ENCODE measurements at regions not wholly inside any gene's neighbourhood (a gene's known extent, or its start where the extent isn't known, plus 50 kb on each side); places are given as distances from the start of the nearest gene placed in this dataset.

DNA sequence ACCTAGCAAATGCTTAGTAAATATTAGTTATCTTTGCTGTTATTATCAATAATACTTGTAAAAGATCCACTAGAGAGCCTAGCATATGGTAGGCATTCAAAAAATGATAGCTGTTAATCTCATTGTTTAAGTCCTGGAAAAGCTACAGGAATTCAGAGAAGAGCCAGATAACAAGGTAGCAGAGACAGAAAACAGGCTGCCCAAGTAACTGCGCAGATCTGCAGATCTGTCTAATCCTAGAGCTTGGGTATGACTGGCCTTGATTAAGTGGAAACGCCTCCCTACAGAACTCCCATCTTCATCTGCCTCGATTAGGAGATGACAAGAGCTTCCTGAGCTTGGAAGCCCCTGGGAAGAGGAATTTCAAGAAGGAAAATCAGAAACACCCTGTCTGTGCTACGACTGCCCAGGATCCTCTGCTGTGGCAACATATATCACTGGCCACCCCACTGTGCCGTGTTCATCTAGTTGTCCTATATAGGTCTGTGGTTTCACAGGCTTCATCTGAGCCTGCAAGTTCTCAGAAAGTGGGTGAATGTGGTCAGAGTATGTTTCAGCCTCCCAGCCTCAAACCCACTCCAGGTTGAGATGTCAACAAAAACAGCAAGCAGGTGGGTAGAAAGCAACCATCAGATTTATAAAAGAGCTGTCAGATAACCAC lies 151.5 kb upstream of the PKDCC start:
- no peak overlapping the region for H3K27ac Mint-ChIP-seq
- intact Hi-C loops (cut with micrococcal nuclease): no loop called here
- H3K36me3 Mint-ChIP-seq: no peaks in the 10 kb centered on the region
- DNase-seq (no peak), ATAC-seq (peak; percentile 82)
- peaks cover 0 to 13% (median 0%) of the 10 kb centered on the region in 7 donors for H3K4me1 Mint-ChIP-seq
- Histone ChIP-seq H3K4me1 (ENCODE audit: control insufficient read depth in 2 of 2, insufficient read depth in 2 of 2, low read length in 2 of 2) (peaks cover 0 to 34% of the 10 kb centered on the region in 2 donors), H3K4me3 (ENCODE audit: low read length) (no peak overlapping the region), H3K27me3 (ENCODE audit: control insufficient read depth in 2 of 2, insufficient read depth in 2 of 2, low read length in 2 of 2) (no peaks in the 10 kb centered on the region), H3K36me3 (ENCODE audit: control insufficient read depth in 2 of 3, insufficient read depth in 3 of 3, low read length in 3 of 3) (no peaks in the 10 kb centered on the region), H3K9me3 (ENCODE audit: control insufficient read depth in 2 of 3, low read length in 3 of 3) (no peaks in the 10 kb centered on the region), H3K27ac (ENCODE audit: low read depth, low read length) (no peak overlapping the region)
- CTCF ChIA-PET: interaction anchor here (1.2 kb wide), 1 partner anchor 23 kb away, joined by 3 read pairs; no protein-coding TSS in a partner anchor
- POLR2A ChIA-PET: no interaction called here
- peak overlapping the region in 1 of 10 donors; percentile 39 for H3K4me3 Mint-ChIP-seq
- H3K27me3 Mint-ChIP-seq: peaks cover 5 to 24% (median 11%) of the 10 kb centered on the region in 5 donors
- H3K9me3 Mint-ChIP-seq: peaks cover 0 to 1% (median 0%) of the 10 kb centered on the region in 11 donors

DNA sequence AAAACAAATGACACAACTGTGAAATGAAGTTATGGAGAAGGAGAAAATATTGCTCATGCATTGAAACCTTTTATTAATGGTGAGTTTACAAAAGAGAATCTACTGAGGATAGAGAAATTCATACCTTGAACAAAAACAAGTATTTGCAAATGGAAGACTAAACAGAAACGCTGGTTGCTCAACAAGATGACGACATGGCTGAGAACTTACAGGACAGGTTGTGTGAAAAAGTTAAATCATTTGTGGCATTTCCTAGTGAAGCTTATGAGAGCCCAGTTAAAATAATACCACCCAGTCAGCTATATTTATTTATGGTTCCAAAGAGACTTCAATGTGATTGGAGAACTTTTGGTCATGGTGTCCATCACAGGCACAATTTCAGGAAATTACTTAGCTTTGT lies 148.6 kb upstream of the PKDCC start:
- no peak overlapping the region for H3K4me3 ChIP-seq (ENCODE audit: low read length)
- H3K4me1 Mint-ChIP-seq: peaks cover 0 to 13% (median 0%) of the 10 kb centered on the region in 7 donors
- ATAC-seq (no peak), DNase-seq (no peak)
- no peaks in the 10 kb centered on the region for H3K36me3 ChIP-seq (ENCODE audit: control insufficient read depth in 2 of 3, insufficient read depth in 3 of 3, low read length in 3 of 3)
- no peaks in the 10 kb centered on the region for H3K9me3 ChIP-seq (ENCODE audit: control insufficient read depth in 2 of 3, low read length in 3 of 3)
- H3K27me3 ChIP-seq (ENCODE audit: control insufficient read depth in 2 of 2, insufficient read depth in 2 of 2, low read length in 2 of 2): no peaks in the 10 kb centered on the region
- no peaks in the 10 kb centered on the region for H3K36me3 Mint-ChIP-seq
- intact Hi-C loops (cut with micrococcal nuclease): no loop called here
- H3K4me1 ChIP-seq (ENCODE audit: control insufficient read depth in 2 of 2, insufficient read depth in 2 of 2, low read length in 2 of 2): peaks cover 0 to 34% of the 10 kb centered on the region in 2 donors
- POLR2A ChIA-PET: no interaction called here
- H3K27me3 Mint-ChIP-seq: peaks cover 21 to 33% (median 30%) of the 10 kb centered on the region in 5 donors
- H3K9me3 Mint-ChIP-seq: peaks cover 0 to 1% (median 0%) of the 10 kb centered on the region in 11 donors
- H3K4me3 Mint-ChIP-seq: no peak overlapping the region
- no peak overlapping the region for H3K27ac Mint-ChIP-seq
- CTCF ChIA-PET: interaction anchor here (0.6 kb wide), 1 partner anchor 297 kb away, joined by 3 read pairs; no protein-coding TSS in a partner anchor
- no peak overlapping the region for H3K27ac ChIP-seq (ENCODE audit: low read depth, low read length)

DNA sequence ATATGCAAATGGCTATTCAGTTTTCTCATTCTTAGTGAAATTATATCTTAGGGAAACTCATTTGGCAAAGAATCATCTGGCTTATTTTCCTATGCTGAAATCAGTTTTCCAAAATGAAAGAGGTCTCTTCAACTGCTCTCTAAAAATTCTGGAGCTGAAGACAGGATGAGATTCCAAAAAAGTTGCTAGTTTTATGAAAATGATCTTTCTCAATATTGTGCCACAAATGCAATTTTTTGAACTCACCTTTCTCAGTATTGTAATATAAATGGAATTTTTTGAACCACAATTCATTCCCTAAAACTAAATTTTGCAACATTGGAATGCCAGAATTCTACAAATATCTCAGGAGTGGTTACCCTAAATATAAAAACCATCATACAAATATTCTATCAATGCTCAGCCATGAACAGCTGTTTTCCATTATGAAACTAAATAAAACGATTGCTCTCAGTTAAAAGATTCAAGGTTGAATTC lies 147.7 kb upstream of the PKDCC start:
- Histone ChIP-seq H3K9me3 (ENCODE audit: control insufficient read depth in 2 of 3, low read length in 3 of 3) (no peaks in the 10 kb centered on the region), H3K27ac (ENCODE audit: low read depth, low read length) (no peak overlapping the region), H3K4me3 (ENCODE audit: low read length) (no peak overlapping the region), H3K36me3 (ENCODE audit: control insufficient read depth in 2 of 3, insufficient read depth in 3 of 3, low read length in 3 of 3) (no peaks in the 10 kb centered on the region), H3K27me3 (ENCODE audit: control insufficient read depth in 2 of 2, insufficient read depth in 2 of 2, low read length in 2 of 2) (no peaks in the 10 kb centered on the region), H3K4me1 (ENCODE audit: control insufficient read depth in 2 of 2, insufficient read depth in 2 of 2, low read length in 2 of 2) (peaks cover 0 to 31% of the 10 kb centered on the region in 2 donors)
- Mint-ChIP-seq H3K36me3 (no peaks in the 10 kb centered on the region), H3K4me1 (peaks cover 0 to 13% (median 0%) of the 10 kb centered on the region in 7 donors), H3K4me3 (no peak overlapping the region), H3K27ac (no peak overlapping the region), H3K9me3 (peaks cover 0 to 1% (median 0%) of the 10 kb centered on the region in 11 donors), H3K27me3 (peaks cover 30 to 39% (median 32%) of the 10 kb centered on the region in 5 donors)
- ChIA-PET CTCF (no interaction called here), POLR2A (no interaction called here)
- intact Hi-C loops (cut with micrococcal nuclease): no loop called here
- DNase-seq (no peak), ATAC-seq (no peak)

DNA sequence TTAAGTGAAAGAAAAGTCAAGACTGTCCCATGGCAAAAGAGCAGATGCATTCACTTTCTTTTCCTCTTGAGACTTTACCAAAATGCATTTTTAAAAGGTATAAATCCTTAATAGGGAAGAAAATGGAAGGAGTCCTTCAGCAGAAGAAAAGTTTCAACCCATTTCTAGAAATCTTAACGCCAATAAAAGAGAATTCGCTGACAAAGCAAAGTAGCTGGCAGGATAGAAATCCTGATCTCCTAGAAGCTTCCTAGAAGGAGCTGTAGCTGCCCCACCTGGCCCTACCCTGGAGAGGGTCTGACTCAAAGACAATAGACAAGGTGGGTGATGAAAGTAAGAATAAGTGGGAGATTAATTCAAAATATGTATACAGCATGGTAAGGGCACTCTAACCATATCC lies 144.9 kb upstream of the PKDCC start:
- no peaks in the 10 kb centered on the region for H3K9me3 ChIP-seq (ENCODE audit: control insufficient read depth in 2 of 3, low read length in 3 of 3)
- Mint-ChIP-seq H3K36me3 (no peaks in the 10 kb centered on the region), H3K4me3 (no peak overlapping the region), H3K9me3 (peaks cover 0 to 1% (median 0%) of the 10 kb centered on the region in 11 donors), H3K27ac (no peak overlapping the region), H3K4me1 (no peaks in the 10 kb centered on the region), H3K27me3 (peaks cover 38 to 49% (median 45%) of the 10 kb centered on the region in 5 donors)
- H3K36me3 ChIP-seq (ENCODE audit: control insufficient read depth in 2 of 3, insufficient read depth in 3 of 3, low read length in 3 of 3): no peaks in the 10 kb centered on the region
- no peaks in the 10 kb centered on the region for H3K27me3 ChIP-seq (ENCODE audit: control insufficient read depth in 2 of 2, insufficient read depth in 2 of 2, low read length in 2 of 2)
- no peak overlapping the region for H3K4me3 ChIP-seq (ENCODE audit: low read length)
- CTCF ChIA-PET: interaction anchor here (1.1 kb wide), 1 partner anchor 34 kb away, joined by 3 read pairs; no protein-coding TSS in a partner anchor
- ATAC-seq (no peak), DNase-seq (no peak)
- H3K4me1 ChIP-seq (ENCODE audit: control insufficient read depth in 2 of 2, insufficient read depth in 2 of 2, low read length in 2 of 2): peaks cover 0 to 6% of the 10 kb centered on the region in 2 donors
- H3K27ac ChIP-seq (ENCODE audit: low read depth, low read length): no peak overlapping the region
- intact Hi-C loops (cut with micrococcal nuclease): no loop called here
- POLR2A ChIA-PET: no interaction called here

DNA sequence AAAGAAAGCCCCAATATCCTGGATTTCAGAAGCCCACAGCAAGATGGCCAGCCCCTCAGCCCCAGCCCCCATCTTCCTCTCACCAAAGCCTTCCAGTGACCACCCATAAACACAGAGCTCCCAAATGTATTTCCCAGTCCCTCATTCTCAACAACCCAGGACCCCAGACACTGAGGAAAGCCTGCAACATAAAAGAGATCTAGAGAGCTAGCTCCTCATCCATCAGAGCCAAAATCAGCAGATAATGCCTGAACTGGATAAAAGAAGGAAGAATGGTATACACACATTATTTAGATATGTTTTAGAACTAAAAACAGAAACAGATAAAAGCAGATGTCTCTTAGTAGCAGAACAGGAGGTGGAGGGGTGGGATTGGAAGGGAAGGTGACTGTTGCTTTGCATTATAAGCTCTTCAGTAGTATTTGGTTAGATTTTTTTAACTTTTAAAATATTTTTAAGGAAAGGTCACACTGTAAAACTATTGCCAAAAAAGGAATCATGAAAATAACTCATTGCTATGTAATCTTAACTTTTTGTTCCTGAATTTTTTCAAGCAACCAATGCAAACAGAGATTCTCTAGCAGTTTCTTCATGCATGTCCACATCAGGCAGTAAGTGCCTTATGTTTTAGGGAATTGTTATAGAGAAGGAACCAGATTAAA lies 144.2 kb upstream of the PKDCC start:
- H3K27me3 ChIP-seq (ENCODE audit: control insufficient read depth in 2 of 2, insufficient read depth in 2 of 2, low read length in 2 of 2): no peaks in the 10 kb centered on the region
- CTCF ChIA-PET: interaction anchor here (1.1 kb wide), 1 partner anchor 34 kb away, joined by 3 read pairs; no protein-coding TSS in a partner anchor
- H3K27ac Mint-ChIP-seq: no peak overlapping the region
- ATAC-seq (no peak), DNase-seq (no peak)
- H3K36me3 ChIP-seq (ENCODE audit: control insufficient read depth in 2 of 3, insufficient read depth in 3 of 3, low read length in 3 of 3): no peaks in the 10 kb centered on the region
- intact Hi-C loops (cut with micrococcal nuclease): no loop called here
- H3K4me3 Mint-ChIP-seq: no peak overlapping the region
- H3K36me3 Mint-ChIP-seq: no peaks in the 10 kb centered on the region
- POLR2A ChIA-PET: no interaction called here
- H3K27me3 Mint-ChIP-seq: peaks cover 43 to 55% (median 49%) of the 10 kb centered on the region in 5 donors
- no peaks in the 10 kb centered on the region for H3K4me1 ChIP-seq (ENCODE audit: control insufficient read depth in 2 of 2, insufficient read depth in 2 of 2, low read length in 2 of 2)
- peaks cover 0 to 1% (median 0%) of the 10 kb centered on the region in 11 donors for H3K9me3 Mint-ChIP-seq
- H3K27ac ChIP-seq (ENCODE audit: low read depth, low read length): no peak overlapping the region
- H3K4me1 Mint-ChIP-seq: no peaks in the 10 kb centered on the region
- H3K9me3 ChIP-seq (ENCODE audit: control insufficient read depth in 2 of 3, low read length in 3 of 3): no peaks in the 10 kb centered on the region
- no peak overlapping the region for H3K4me3 ChIP-seq (ENCODE audit: low read length)

DNA sequence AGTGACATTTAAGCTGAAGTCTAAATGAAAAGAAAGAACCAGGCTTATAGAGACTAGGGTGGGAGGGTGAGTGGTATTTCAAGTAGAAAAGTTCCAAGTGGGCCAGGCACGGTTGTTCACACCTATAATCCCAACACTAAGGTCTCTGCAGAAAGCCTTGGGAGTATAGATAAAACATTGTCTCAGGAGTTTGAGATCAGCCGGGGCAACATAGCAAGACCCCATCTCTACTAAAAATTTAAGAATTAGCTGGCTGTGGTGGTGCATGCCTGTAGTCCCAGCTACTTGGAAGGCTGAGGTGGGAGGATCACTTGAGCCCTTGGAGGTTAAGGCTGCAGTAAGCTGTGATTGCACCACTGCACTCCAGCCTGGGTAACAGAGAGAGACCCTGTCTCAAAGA lies 143.4 kb upstream of the PKDCC start:
- no peaks in the 10 kb centered on the region for H3K27me3 ChIP-seq (ENCODE audit: control insufficient read depth in 2 of 2, insufficient read depth in 2 of 2, low read length in 2 of 2)
- intact Hi-C loops (cut with micrococcal nuclease): no loop called here
- no peak for DNase-seq
- no peaks in the 10 kb centered on the region for H3K4me1 ChIP-seq (ENCODE audit: control insufficient read depth in 2 of 2, insufficient read depth in 2 of 2, low read length in 2 of 2)
- POLR2A ChIA-PET: no interaction called here
- H3K36me3 ChIP-seq (ENCODE audit: control insufficient read depth in 2 of 3, insufficient read depth in 3 of 3, low read length in 3 of 3): no peaks in the 10 kb centered on the region
- H3K9me3 Mint-ChIP-seq: peaks cover 0 to 1% (median 0%) of the 10 kb centered on the region in 11 donors
- no peak overlapping the region for H3K4me3 ChIP-seq (ENCODE audit: low read length)
- H3K27me3 Mint-ChIP-seq: peaks cover 45 to 52% (median 49%) of the 10 kb centered on the region in 5 donors
- no peaks in the 10 kb centered on the region for H3K36me3 Mint-ChIP-seq
- H3K4me1 Mint-ChIP-seq: no peaks in the 10 kb centered on the region
- H3K27ac ChIP-seq (ENCODE audit: low read depth, low read length): no peak overlapping the region
- no peak overlapping the region for H3K4me3 Mint-ChIP-seq
- ATAC-seq: no peak
- no peaks in the 10 kb centered on the region for H3K9me3 ChIP-seq (ENCODE audit: control insufficient read depth in 2 of 3, low read length in 3 of 3)
- CTCF ChIA-PET: interaction anchor here (0.6 kb wide), 1 partner anchor 295 kb away, joined by 4 read pairs; no protein-coding TSS in a partner anchor
- H3K27ac Mint-ChIP-seq: no peak overlapping the region
